ENCODE measurements at regions not wholly inside any gene's neighbourhood (a gene's known extent, or its start where the extent isn't known, plus 50 kb on each side); places are given as distances from the start of the nearest gene placed in this dataset.

GRCh38 chr3:18609187-18609586 lies 184.0 kb upstream of the SATB1 start:
- TF ChIP-seq MAX (IDR thresholded peaks at IDR 0.05) (no peak), EP300 (IDR thresholded peaks at IDR 0.05; ENCODE audit: borderline replicate concordance) (no peak), CREB1 (IDR thresholded peaks at IDR 0.05; ENCODE audit: low read depth) (no peak), CEBPB (IDR thresholded peaks at IDR 0.05) (no peak), FOXM1 (IDR thresholded peaks at IDR 0.05; ENCODE audit: borderline replicate concordance, low read depth) (no peak), TEAD4 (IDR thresholded peaks at IDR 0.05) (no peak), ZBTB7A (IDR thresholded peaks at IDR 0.05; ENCODE audit: low read depth) (no peak), RAD21 (IDR thresholded peaks at IDR 0.05; ENCODE audit: low read depth) (no peak), REST (IDR thresholded peaks at IDR 0.05; ENCODE audit: low read depth) (no peak), NFIC (IDR thresholded peaks at IDR 0.05) (no peak), EGR1 (IDR thresholded peaks at IDR 0.05) (no peak), YY1 (IDR thresholded peaks at IDR 0.05; ENCODE audit: low read depth) (no peak), TAF1 (IDR thresholded peaks at IDR 0.05; ENCODE audit: low read depth) (no peak), USF1 (IDR thresholded peaks at IDR 0.05) (no peak)

All from Ishikawa (cell line).